Adrenal gland (tissue), 5 donors: ENCODE measurements at regions not wholly inside any gene's neighbourhood (a gene's known extent, or its start where the extent isn't known, plus 50 kb on each side); places are given as distances from the start of the nearest gene placed in this dataset.

Experiments
- CTCF ChIP-seq, 6 experiments: fragments of 450-650 bp in 4 of 6; fragments of 200-600 bp in 2 of 6; sonication (generic) in 1 of 6; IDR thresholded peaks; 1 replicate in 5 of 6; 2 replicates in 1 of 6; pipeline versions ENCODE4 v1.5.1 to v1.8.0; 2016 to 2021; ENCODE audit warnings: antibody characterized with exemption in 6 of 6, mild to moderate bottlenecking in 2 of 6, moderate library complexity in 1 of 6
- POLR2A ChIP-seq, 2 donors: fragments of 450-650 bp; IDR thresholded peaks; one replicate each; pipeline ENCODE4 v1.6.1; 2017; ENCODE audit warnings: antibody characterized with exemption in 2 of 2, mild to moderate bottlenecking in 2 of 2, moderate library complexity in 1 of 2
- donor health status: DM: no; HTN: no; CAD: no.

GRCh38 chr11:44475114-44475686 lies 90.3 kb upstream of the CD82 start:
- TF ChIP-seq POLR2A (IDR thresholded peaks at IDR 0.05) (no peak), CTCF (IDR thresholded peaks at IDR 0.05) (no peak)
